ENCODE measurements at regions not wholly inside any gene's neighbourhood (a gene's known extent, or its start where the extent isn't known, plus 50 kb on each side); places are given as distances from the start of the nearest gene placed in this dataset.

DNA sequence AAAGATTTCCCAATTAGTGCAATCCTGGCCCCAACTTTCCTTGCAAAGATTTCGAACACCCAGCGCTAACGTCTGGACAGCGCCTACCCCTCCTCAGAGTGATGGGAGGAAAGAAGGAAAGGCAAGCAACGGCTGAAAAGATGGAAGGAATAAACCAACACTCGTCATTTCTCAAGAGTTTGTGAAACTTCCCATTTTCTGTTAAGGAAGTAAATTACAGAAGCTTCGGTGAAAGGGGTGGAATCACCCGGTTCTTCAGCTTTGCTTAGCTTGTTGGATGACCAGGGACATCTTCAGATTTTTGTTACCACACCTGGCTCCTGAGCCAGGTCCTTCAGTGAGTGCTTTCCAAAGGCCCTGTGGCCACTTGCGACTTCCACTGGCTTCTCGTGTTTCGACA lies 313.1 kb downstream of the SKIDA1 start:
- H3K27me3 Mint-ChIP-seq, result no peaks in the 10 kb centered on the region
- no peaks in the 10 kb centered on the region for H3K36me3 Mint-ChIP-seq
- no peak overlapping the region for H3K27ac Mint-ChIP-seq
- ATAC-seq, result no peak
- no peaks in the 10 kb centered on the region for H3K9me3 Mint-ChIP-seq
- H3K4me3 Mint-ChIP-seq, result no peak overlapping the region
- H3K4me1 Mint-ChIP-seq, result no peaks in the 10 kb centered on the region

DNA sequence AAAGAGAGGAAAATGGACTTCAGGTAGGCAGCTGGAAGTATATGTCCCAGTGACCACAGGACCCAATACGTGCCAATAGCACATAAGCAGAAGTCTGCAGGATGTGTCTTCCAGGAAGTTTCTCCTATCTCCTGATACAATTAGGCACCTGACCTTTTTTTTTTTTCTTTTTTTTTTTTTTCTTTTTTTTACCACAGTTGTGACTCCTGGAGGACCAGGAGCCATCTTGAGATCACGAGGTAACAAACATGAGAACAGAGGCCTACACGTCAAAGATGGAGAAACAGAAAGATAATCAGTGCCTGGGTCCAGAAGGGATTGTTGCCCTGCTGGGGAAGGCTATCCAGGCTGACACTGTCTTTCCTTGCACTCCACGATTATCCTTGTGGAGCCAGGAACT lies 312.4 kb upstream of the NEBL start:
- H3K27ac Mint-ChIP-seq, result no peak overlapping the region
- H3K4me3 Mint-ChIP-seq, result no peak overlapping the region
- H3K36me3 Mint-ChIP-seq, result no peaks in the 10 kb centered on the region
- no peaks in the 10 kb centered on the region for H3K27me3 Mint-ChIP-seq
- ATAC-seq, result no peak
- H3K9me3 Mint-ChIP-seq, result peaks cover 3% of the 10 kb centered on the region
- no peaks in the 10 kb centered on the region for H3K4me1 Mint-ChIP-seq

DNA sequence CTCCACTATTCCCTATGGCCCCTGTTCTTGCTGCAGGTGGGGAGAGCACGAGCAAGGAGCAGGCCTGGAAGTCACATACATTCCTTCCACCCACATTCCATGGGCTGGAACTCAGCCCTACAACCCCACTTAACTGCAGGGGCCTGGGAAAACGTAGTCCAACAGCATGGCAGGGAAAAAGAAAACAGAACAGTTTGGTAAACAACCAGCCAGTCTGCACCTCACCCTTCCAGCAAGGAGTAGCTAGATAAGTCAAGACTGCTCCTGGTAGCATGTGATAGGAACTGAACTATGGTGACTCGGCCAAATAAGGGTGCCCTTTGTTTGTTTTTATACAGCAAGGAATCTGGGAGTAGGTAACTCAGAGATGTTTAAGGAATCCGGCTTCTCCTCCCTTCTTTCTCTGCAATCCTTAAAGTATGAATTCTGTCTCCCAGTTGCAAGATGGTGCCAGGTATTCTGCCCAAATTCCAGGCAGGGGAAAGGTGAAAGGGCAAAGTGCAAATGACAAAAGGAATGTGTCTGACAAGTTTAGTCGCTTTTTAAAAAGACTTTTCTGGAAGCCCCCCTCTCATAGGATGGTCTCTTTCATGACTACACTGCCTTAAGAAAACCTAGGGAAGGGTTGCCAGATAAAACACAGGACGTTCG lies 311.7 kb upstream of the NEBL start:
- Mint-ChIP-seq H3K27ac (no peak overlapping the region), H3K4me3 (no peak overlapping the region), H3K9me3 (peaks cover 3% of the 10 kb centered on the region), H3K4me1 (no peaks in the 10 kb centered on the region), H3K27me3 (no peaks in the 10 kb centered on the region), H3K36me3 (no peaks in the 10 kb centered on the region)
- no peak for ATAC-seq

DNA sequence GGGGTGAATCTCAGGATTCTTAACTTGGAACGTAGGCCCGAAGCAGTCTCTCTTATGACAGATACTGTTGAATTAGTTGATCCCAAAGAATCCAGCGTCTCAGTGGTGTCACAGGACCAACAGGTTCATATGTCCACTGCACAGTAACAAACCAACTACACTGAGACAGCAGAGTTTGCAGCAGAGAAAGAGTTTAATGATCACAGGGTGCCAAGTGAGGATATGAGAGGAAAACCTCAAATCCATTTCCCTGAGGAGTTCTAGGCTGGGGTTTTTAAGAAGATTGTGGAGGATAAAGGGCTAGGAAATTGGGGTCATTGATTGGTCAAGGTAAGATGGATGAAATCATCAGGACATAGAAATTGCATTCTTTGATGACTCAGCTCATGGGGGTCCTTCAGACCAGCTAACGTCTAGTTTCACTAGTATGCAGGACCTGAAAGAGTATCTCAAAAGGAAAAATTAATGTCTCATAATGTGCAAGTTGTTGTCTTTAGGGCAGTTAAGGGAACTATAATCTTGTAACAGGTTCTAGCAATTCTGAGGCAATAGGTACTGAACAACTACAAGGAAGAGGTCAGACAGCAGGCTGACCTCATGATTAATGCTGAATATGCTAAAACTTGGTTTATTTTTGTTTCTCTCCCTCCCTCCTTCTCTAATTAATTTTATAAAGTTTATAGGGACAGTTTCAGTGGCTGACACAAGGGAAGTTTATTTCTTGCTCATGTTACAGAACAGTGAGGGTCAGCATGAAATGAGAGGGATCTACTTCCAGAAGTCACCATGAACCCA lies 310.9 kb upstream of the NEBL start:
- Mint-ChIP-seq H3K27ac (no peak overlapping the region), H3K9me3 (peaks cover 3% of the 10 kb centered on the region), H3K27me3 (no peaks in the 10 kb centered on the region), H3K4me3 (no peak overlapping the region), H3K4me1 (no peaks in the 10 kb centered on the region), H3K36me3 (no peaks in the 10 kb centered on the region)
- no peak for ATAC-seq

DNA sequence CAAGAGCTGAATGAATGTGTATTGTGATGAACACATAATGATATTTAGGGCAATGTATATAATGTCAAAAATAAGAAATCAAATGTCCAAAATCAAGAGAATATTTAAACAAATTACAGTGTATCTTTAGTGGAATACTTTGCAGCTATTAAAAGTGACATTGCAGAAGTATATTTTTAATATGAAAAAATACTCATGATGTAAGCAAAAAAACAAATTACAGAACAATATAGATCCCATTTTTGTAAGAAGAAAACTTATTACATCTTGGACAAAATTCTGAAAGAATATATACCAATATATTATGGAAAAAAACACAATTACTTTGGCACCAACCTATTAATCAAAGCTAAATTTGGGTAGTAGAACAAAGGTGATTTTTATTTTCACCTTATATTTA lies 308.2 kb upstream of the NEBL start:
- ATAC-seq, result no peak
- H3K9me3 Mint-ChIP-seq, result peaks cover 3% of the 10 kb centered on the region
- H3K27ac Mint-ChIP-seq, result no peak overlapping the region
- H3K27me3 Mint-ChIP-seq, result no peaks in the 10 kb centered on the region
- H3K4me1 Mint-ChIP-seq, result no peaks in the 10 kb centered on the region
- no peak overlapping the region for H3K4me3 Mint-ChIP-seq
- H3K36me3 Mint-ChIP-seq, result no peaks in the 10 kb centered on the region

DNA sequence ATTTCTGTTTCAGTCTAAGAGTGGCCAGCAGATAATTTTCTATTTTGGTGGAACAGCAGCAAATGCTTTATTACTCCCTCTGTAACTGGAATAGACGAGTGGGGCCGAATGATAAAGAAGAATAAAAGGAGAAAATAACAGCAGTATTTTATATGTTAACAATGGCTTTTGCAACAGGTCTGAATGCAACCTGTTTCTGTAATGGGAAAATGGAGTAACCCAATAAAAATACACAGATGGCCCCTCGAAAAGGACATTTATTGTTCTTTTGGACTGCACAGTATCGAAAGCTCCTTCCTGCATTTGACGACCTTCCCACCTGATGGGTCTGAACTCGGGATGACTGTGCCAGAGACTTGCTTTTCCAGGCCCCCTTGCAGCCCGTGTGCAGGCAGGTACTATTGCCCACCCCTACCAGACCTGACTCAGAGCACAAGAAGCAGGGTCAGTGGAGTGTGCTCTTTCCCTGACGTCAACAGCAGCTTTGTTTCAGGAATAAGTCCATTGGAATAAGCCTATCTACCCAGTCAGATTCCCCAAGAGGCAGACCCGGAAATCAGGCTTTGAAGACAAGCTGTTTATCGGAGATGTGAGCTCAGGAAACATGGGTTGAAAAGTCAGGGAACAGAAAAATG lies 306.5 kb upstream of the NEBL start:
- no peak for ATAC-seq
- H3K27ac Mint-ChIP-seq, result no peak overlapping the region
- no peaks in the 10 kb centered on the region for H3K36me3 Mint-ChIP-seq
- H3K27me3 Mint-ChIP-seq, result no peaks in the 10 kb centered on the region
- no peak overlapping the region for H3K4me3 Mint-ChIP-seq
- peaks cover 3% of the 10 kb centered on the region for H3K9me3 Mint-ChIP-seq
- H3K4me1 Mint-ChIP-seq, result no peaks in the 10 kb centered on the region

DNA sequence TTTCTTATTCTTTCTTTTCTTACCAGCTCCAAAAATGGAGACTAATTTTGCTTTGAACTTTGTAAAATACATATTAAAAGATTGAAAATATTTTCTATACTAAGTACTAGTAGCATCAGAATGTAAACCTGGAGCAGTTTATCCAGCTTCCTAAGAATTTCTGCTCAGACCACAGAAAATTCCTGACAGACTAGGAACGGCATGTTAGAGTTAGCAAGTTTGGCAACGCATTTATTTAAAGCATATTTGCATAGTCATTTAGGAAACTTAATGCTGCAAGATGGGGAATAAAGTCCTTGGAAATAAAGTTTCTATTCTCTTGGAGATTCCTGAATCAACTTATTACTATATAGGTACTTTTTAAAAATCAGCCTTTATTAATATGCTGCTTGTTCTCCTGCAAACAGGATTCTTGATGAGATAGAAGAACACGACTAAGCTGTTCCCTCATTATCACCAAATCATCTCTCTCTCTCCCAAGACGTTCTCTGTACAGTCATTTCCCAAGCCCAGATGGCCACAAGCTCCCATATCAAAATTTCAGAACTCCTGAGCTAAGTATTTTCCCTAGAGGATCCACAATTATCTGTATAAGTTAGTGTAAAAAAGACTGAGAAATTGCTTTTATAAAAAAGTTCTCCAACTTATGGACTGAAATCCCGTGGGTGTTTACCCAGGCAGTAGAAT lies 305.8 kb upstream of the NEBL start:
- H3K4me1 Mint-ChIP-seq, result no peaks in the 10 kb centered on the region

DNA sequence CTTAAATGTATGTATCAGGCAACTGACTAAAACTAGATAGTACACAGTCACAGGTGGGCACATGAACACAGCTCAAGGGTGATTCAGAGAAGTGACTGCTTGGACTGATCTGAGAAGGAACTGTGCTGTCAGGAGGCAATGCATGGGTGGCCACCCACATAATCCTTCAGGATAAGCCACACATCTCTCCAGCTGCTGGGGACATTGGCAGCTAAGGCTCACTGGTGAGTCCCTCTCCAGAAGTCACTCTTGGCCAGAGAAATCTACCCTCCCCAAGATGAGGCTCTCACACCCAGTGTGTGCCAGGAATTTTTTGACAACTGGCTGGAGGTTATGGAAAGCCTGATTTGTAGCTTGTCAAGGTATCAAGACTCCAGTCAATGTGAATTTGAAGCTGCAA lies 302.4 kb upstream of the NEBL start:
- Mint-ChIP-seq H3K4me3 (no peak overlapping the region), H3K27me3 (no peaks in the 10 kb centered on the region), H3K4me1 (no peaks in the 10 kb centered on the region), H3K9me3 (peaks cover 4% of the 10 kb centered on the region), H3K27ac (no peak overlapping the region), H3K36me3 (no peaks in the 10 kb centered on the region)
- ATAC-seq, result no peak

More for the DNA sequence above, 305.8 kb upstream of the NEBL start:
- no peak overlapping the region for H3K27ac Mint-ChIP-seq
- H3K36me3 Mint-ChIP-seq, result no peaks in the 10 kb centered on the region
- ATAC-seq, result no peak
- H3K27me3 Mint-ChIP-seq, result no peaks in the 10 kb centered on the region
- H3K4me3 Mint-ChIP-seq, result no peak overlapping the region
- peaks cover 4% of the 10 kb centered on the region for H3K9me3 Mint-ChIP-seq

DNA sequence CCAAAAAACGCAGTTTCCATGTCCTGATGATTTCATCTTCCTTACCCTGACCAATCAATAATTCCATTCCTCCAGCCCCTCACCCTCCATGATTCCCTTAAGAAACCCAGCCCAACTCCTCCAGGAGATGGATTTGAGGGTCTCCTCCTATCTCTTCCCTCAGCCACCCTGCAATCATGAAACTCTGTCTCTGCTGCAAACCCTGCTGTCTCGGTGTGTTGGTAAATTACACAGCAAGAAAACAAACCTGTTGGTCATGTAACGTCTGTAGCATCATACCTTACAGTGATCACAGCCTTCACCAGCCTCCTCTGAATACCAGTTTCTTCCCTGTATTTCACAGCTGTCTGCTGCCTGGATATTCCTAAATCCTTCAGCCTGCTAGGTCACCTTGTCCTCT lies 300.7 kb upstream of the NEBL start:
- Mint-ChIP-seq H3K4me1 (no peaks in the 10 kb centered on the region), H3K27me3 (no peaks in the 10 kb centered on the region), H3K9me3 (peaks cover 4% of the 10 kb centered on the region), H3K36me3 (no peaks in the 10 kb centered on the region), H3K4me3 (no peak overlapping the region), H3K27ac (no peak overlapping the region)
- ATAC-seq, result no peak

DNA sequence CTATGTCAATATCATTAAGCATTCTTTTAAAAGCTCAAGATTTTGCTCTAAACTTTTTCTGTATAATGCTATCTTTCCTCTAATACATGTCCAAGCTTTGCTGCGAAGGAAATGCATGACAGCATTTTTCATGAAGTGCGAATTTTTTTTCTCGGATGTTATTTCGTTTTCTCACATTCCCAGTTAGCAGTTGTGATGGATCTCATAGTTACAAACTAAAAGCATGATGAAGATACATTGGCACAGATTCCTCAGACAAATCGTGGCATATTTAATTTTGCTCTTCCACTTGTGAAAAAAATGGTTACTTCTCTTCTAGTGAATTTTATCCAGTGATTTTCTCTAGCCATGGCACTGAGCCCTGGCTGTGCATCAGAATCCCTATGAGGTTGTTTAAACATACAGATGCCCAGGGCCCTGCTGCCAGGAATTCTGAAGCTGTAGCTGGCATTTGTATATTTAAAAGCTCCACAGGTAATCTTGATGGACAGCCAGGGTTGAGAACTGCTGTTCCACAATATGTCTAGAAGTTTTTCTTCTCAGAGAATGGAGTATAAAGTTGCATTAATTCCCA lies 299.8 kb upstream of the NEBL start:
- Mint-ChIP-seq H3K27me3 (no peaks in the 10 kb centered on the region), H3K4me1 (no peaks in the 10 kb centered on the region), H3K27ac (no peak overlapping the region), H3K4me3 (no peak overlapping the region), H3K9me3 (peaks cover 4% of the 10 kb centered on the region), H3K36me3 (no peaks in the 10 kb centered on the region)
- no peak for ATAC-seq

DNA sequence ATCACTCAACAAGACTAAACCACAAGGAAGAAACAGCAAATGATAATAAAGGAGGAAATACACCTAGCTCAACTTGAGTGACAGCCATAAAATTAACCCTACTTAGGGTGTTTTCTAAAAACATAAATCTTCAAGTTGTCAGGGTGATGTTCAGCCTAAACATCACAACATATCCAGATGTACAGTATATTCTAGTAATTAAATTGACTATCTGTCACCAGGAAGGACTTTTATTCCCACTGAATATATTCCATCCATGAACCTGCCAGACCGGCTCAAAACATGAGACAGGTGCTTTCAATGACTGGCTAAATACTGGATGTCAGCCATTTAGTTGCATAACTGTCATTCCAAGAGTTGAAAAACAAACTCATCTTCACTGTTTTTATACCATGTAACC lies 298.1 kb upstream of the NEBL start:
- no peaks in the 10 kb centered on the region for H3K4me1 Mint-ChIP-seq
- H3K9me3 Mint-ChIP-seq, result peaks cover 4% of the 10 kb centered on the region
- no peak for ATAC-seq
- H3K27me3 Mint-ChIP-seq, result no peaks in the 10 kb centered on the region
- H3K27ac Mint-ChIP-seq, result no peak overlapping the region
- H3K36me3 Mint-ChIP-seq, result no peaks in the 10 kb centered on the region
- no peak overlapping the region for H3K4me3 Mint-ChIP-seq

DNA sequence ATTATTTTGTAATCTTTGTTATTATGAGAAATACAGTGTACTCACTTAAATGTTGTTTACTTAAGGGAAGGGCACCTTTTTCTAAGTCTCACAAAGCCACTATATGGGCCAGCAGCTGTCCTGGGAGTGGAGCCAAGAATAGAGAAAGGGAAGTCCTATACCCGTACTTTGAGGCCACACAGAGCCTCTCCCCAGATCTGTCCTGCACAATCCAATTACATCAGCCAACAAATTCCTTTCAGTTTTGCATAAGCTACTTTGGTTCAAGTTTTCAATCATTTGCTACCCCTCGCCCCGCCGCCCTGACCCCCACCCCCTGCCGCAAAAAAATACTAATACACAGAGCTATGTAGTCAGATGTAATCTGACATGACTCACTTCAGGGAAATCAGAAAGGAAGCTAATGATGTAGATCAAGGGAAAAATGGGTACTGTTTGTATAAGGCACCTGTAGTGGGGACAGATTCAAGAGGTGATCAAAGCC lies 297.4 kb upstream of the NEBL start:
- H3K9me3 Mint-ChIP-seq, result peaks cover 4% of the 10 kb centered on the region
- H3K27ac Mint-ChIP-seq, result no peak overlapping the region
- no peak for ATAC-seq
- no peaks in the 10 kb centered on the region for H3K4me1 Mint-ChIP-seq
- H3K36me3 Mint-ChIP-seq, result no peaks in the 10 kb centered on the region
- H3K4me3 Mint-ChIP-seq, result no peak overlapping the region
- H3K27me3 Mint-ChIP-seq, result no peaks in the 10 kb centered on the region

DNA sequence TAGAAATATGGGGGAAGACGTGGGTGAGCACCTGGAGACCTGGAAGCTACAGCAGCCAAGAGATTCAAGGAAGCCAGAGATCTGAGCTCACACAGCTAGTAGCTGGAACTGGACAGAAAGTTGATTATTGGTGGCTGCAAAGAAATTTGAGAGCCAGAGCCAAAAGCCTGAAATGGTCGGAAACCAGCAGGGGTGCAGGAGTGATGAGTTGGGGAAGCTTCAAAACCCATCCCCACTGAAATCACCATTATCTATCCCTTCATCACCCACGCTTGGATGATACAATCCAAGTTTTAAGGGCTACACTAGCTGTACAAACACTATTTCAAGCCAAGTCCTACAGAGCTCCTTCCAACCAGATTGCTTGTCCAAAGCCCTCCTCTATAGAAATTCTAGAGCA lies 296.1 kb upstream of the NEBL start:
- ATAC-seq, result no peak
- Mint-ChIP-seq H3K27ac (no peak overlapping the region), H3K27me3 (no peaks in the 10 kb centered on the region), H3K36me3 (no peaks in the 10 kb centered on the region), H3K4me1 (no peaks in the 10 kb centered on the region), H3K4me3 (no peak overlapping the region), H3K9me3 (peaks cover 4% of the 10 kb centered on the region)

DNA sequence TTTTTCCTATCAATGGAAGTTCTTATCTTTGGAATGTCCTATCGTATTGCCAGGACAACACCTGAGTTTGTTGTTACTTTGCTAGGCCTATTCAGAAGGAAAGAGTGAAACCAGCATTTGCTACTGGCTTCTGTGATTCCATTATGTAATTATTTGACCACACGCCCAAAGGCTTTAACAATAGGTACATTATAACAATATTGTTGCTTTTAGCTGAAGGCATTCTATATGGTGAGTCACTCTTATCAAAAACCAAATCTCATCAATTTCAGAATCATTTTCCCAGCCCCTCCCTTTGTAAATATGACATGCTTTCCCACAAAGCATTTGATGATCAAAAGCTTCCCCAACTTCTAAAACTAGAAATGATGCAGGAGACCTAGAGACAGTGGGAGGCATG lies 294.4 kb upstream of the NEBL start:
- H3K27me3 Mint-ChIP-seq, result no peaks in the 10 kb centered on the region
- no peak for ATAC-seq
- H3K36me3 Mint-ChIP-seq, result no peaks in the 10 kb centered on the region
- no peaks in the 10 kb centered on the region for H3K9me3 Mint-ChIP-seq
- no peaks in the 10 kb centered on the region for H3K4me1 Mint-ChIP-seq
- no peak overlapping the region for H3K4me3 Mint-ChIP-seq
- no peak overlapping the region for H3K27ac Mint-ChIP-seq

DNA sequence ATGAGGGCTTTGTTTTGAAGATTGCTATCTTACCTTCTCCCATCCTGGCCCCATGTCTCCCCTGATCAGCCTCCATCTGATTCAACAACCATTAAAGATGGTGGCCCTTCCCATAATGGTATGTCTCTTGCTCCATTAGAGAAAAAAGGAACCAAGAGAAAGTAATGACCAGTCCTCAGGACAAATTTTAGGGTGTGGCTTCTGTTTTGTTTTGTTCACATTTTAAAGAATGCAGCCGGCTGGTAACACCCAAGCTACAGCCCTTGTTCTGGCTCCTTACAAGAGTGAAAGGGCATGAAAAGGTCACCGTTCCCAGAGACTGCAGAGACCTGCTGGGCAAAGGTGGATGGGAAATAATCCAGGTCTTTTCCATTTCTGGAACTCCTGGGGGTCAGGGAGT lies 287.9 kb upstream of the NEBL start:
- no peaks in the 10 kb centered on the region for H3K4me1 Mint-ChIP-seq
- H3K27ac Mint-ChIP-seq, result no peak overlapping the region
- no peaks in the 10 kb centered on the region for H3K27me3 Mint-ChIP-seq
- ATAC-seq, result no peak
- H3K9me3 Mint-ChIP-seq, result peaks cover 11% of the 10 kb centered on the region
- H3K4me3 Mint-ChIP-seq, result no peak overlapping the region
- H3K36me3 Mint-ChIP-seq, result no peaks in the 10 kb centered on the region

All from stimulated activated memory B cell treated with anti-CD40 and anti-IgM and Interleukin-4, amounts not matched to agents 10 μg/mL and 1 μg/mL and 100 μg/mL, for 72 hours (primary cell).